HG02642 (cell line): ENCODE measurements at regions not wholly inside any gene's neighbourhood (a gene's known extent, or its start where the extent isn't known, plus 50 kb on each side); places are given as distances from the start of the nearest gene placed in this dataset.

Experiments
- ATAC-seq: cut with Tn5 transposase; IDR thresholded peaks from one replicate; pipeline ENCODE4 v1.9.1; 2021; ENCODE audit warnings: mild to moderate bottlenecking; ENCODE audit not compliant: unreplicated experiment, poor library complexity

DNA sequence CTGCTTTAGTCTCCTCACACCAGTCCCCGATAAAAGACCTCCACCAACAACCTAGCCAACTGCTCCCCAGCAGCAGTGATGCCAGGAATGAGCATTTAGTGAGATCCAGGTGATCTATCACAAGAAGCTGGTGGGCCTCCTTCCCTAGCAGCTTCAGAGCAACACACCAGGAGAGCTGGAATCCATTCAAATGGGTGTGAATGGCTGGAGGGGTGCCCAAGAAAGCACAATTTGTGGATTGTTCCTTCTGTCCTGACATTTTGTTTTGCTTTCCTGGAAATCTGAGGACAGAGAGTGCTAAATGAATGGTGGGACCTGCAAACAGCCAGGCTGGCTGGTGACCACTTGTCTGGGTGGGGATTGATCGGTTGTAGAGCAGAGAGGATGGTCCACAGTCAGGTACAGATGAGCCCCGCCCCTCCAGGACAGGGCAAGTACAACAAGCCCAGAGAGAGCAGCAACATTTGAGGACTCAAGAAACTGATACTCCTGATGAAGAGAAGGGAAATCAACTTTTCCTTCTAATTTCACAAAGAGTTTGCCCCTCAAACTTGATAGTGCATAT, 316.8 kb downstream of the VPS13C start:
- no peak for ATAC-seq

DNA sequence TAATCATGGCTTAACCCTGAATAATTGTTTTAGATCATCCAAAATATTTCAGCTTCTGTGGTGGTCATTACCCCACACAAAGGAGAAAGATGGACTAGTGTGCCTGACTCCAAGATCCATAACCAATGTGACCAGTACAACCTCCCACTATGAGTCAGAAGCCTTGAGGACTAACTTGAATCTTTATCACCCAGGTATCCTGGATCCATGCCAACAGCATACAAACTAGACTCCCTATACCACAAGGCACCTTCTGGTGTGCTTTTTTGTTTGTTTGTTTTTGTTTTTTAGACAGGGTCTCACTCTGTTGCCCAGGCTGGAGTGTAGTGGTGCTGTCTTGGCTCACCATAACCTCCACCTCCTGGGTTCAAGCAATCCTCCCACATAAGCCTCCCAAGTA, 317.7 kb downstream of the VPS13C start:
- ATAC-seq = no peak

DNA sequence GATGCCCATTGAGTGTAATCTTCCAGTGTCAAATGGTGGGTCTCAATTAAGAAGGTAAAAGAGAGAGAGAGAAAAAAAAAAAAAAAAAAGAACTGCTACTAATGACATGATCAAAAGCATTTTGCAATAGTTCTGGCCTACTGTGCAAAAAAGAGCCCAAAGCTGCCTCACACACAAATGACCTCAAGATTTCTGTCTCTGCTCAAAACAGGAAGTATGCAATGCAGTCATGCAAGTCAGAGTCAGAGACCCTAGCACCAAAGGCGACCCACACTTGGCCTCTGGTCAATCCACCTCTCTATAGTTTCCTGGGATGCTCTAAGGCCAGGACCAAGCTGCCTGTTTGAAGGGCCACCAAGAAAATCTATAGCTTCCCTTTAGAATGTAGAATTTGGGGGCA, 323.5 kb downstream of the VPS13C start:
- no peak for ATAC-seq

DNA sequence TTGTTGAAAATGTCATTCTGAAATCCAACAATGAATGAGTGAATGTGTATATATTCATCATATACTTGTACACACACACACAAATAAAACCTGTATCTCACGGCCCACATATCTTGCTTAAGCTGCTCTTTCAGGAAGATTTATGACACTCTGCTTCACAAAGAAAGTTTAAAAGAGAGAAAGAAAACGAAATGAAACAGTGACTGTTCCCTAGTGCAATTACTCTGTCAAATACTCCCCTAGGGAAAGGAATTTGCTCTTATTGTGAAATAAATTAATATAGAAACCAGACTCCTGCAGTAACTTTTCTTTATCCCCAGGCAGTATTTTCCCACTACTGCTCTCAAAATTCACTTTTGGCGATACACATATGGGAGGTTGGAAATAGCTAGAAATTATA, 329.1 kb downstream of the VPS13C start:
- no peak for ATAC-seq

DNA sequence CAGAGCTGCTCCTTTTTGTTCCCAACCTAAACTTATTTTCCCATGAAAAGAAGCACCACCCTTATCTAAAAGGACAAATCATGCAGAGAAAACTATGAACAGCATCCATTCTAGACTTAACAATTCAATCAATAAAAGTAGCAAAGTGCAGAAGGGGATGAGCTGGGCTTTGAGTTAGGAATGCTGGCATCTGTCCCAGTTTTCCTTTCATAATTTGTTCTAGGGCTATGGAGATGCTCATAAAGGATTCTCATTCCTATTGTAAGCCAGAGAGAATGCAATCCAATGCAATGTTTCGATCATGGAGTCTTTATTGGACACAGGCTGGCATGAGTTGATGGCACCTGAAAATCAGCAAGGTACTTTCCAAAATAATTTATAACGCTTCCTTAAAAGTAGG, 330.6 kb downstream of the VPS13C start:
- no peak for ATAC-seq

DNA sequence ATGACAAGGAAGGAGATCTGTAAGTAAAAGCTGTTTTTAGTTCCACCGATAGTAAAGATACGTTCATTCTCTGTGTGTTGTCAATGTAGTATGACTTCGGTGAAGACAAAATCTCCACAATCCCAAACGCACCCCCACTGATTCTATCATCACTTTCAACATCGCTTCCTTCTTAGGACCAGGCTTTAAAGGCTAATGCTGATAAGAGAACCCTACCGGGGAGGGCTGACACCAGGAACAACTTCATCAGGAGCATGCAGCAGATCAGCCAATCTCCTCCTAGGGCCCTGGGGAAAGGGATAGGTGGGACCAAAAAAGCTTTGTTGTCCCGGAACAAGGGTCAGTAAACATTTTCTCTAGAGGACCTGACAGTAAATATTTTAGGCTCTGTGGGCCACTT, 334.1 kb downstream of the VPS13C start:
- ATAC-seq = no peak

DNA sequence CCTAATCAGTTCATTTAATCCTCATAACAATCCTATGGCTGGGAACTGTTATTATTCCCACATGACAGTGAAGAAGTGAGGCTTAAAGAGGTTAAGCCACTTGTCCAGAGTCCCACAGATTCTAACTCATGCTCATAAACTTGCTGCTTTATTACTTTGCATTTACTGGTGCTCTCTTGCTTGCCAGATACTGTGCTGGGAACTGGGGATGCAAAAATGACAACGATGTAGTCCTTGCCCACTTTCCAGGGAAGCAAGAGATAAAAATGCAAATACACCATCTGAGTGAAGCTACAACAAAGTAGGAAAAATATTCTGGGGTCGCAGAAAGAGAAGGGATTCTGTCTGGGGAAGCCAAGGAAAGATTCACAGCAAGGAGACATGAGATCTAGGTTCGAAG, 335.0 kb downstream of the VPS13C start:
- ATAC-seq = no peak

DNA sequence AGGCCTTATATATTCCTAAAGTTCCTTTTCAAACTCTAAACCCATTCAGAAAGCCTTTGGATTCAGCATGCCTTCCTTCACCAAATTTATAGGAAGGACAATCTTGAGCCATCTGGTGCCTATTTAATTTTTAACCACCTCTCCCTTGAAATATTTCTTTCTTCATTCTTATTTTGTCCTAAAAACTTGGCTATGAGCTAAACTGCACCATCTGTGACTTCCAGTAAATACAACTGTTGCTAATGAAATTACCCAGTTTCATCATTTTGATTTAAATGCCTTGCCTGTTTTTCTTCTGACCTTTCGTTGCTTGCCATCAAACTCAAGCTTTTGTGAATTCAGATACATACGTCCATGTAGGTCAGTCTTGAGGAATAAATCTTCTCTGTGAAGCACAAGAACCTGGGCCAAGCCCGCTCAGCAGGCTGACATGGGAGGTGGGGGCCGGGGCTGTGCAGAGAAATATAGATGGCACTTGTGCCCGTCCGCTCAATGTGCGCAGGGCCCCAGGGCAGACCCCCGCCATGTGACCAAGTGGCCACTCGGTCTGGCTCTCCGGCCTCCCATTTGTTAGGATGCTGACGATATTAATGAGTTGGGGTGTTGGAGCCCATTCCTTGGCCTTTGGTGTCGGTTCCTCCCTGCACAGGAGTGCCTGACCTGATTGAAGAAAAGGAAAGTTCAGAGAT, 335.9 kb downstream of the VPS13C start:
- no peak for ATAC-seq

DNA sequence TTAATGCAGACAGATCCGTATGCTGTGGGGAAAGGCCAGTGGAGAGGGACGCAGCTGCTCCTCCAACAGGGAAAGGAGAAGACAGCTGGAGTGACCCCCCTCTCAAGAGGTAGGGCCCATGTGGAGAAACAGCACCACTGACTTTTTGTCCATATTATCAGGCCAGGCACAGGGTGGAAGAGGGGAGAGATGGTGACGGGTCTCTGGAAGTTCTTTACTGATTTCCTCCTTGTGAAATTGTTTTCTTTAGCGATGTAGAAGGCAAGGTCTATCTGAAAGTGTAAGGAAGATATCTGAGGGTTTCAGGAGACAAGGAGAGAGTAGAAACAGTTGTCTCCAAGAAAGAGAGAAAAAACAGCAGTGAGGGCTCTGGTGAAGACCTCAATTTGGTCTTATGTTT, 338.8 kb downstream of the VPS13C start:
- no peak for ATAC-seq

DNA sequence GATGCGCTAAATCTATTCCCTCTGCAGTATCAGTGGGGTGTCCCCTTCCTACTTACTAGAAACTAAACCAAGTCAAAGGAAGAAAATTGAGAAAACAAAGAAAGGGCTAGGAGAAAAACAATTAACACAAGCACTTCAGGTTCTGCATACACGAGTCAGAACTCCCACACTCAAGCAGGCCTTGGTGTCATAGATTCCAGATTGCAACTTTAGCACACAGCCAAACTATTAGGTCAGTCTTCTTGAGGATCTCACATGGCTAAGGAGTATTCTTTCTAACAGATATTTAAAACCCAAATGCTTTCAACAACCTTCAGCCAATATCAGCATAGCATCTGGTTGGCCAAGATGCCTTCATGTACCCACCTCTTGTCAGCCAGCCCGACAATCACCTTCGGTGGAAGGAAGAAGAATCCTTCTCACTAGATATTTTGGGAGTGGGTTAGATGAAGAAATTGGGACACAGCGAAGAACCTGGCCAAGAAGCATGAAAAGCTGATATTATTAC, 340.0 kb downstream of the VPS13C start:
- ATAC-seq = no peak

DNA sequence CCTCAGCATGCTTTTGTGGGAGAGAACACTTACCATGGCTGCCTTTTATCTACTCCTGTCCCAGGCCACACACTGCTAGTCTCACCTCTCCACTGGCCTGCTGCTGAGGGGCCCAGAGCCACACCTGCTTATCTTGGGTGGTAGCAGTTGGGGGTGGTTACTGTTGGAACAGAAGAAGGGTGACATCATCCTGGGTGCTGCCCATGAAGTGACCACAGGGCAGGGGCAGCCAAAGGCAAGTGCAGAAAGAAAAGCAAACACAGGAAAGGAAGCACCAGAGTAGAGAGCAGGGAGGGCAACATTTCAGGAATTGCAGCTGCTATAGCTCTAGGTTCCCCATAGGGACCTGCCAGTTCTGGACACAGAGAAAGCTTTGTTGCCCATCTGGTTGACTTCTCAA, 345.2 kb downstream of the VPS13C start:
- no peak for ATAC-seq

DNA sequence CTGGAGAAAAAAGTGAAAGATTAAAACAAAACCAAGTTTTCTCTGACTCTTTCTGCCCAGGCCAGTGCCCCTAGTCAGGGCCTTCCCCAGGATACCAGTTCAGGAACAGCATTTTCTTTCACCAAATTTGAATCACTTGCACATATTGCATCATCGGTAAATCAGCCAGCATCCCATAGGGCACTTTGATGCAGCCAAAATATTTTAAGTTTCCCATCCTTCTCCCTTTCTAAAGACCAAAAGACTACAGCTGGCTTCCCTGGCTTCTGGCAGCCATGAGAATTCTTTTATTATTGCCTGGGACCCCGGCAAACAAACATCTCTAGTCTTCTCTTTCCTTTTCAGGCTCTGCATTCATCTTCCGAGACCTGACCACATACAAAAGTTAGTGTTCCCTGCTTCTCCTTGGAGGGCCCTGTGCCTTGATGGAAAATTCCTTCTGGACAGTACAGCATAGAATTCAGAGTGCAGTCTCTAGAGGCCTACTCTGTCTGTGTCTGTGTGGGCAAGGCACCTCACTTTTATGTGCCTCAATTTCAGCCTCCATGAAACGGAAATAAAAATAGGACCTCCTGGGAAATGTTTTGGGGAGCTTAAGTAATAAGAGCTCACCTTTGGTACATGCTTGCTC, 348.0 kb downstream of the VPS13C start:
- ATAC-seq = no peak

DNA sequence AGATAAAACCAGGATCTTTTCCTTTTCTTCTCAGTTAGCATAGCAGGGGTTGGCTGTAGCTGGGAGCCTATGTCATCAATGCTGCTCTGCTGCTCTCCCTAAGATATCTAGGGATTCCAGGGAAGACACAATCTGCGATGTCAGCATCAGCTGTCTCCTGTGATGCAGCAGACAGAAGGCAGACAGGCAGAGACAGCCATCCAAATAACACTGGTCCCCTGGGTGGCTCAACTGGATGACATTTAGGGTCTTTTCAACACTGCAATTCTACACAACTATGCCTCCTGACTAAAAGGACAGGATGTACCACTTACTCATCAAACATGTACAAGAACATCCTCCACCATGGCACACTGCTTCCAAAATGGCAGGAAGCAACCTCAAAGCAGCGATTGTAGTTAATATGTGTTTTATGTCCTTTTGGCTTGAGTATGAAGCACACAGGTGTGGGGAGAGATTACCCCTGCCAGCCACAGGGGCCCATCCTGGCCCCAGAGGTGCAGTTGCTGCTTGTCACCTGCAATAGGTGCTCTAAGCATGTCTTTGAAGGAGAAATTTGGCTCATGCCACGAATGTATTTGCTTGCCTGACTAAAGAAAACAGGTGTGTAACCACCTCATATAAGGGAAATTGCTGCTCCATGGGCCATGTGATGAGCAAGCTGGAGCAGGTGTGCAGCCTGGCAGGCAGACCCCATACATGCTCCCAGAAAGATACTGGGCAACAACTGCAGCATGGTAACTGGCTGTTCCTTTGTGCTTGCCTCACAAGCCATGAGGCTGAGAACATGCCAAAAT, 357.8 kb downstream of the VPS13C start:
- ATAC-seq = no peak

DNA sequence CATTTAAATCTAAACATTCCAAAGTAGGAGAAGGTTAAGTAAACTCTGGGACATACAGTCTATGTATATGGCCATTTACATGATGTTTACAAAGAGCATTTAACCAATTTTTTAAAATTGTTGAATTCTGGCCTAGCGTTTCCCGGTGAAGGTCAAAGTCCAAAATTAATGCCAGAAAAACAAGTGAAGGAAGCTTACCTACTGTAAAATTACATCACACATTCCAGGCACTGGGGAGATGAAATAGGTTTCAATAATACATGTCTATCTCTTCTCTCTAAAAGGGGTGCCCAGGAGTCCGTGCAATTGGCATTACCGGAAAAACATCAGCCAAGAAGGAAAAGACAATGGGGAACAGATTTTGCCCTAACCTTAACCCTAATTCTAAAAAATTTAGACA, 358.8 kb downstream of the VPS13C start:
- ATAC-seq = no peak

DNA sequence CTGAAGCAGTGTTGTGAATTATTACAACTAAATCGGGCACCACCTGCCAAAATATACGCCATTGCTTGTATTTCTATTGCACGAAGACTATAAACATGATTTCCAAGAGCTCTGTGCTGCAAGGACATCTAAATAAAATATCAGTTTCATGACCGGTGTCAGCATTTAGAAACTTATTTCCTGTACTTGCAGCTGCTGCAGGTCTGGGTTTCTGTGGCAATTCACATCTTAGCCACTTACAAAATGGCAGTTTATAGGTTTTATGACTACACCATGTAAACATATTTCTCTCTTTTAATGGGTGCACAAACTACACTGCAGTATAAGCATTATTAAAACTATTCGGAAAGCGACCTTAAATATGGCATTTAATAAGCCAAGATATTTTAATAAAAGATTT, 359.4 kb downstream of the VPS13C start:
- ATAC-seq = no peak

DNA sequence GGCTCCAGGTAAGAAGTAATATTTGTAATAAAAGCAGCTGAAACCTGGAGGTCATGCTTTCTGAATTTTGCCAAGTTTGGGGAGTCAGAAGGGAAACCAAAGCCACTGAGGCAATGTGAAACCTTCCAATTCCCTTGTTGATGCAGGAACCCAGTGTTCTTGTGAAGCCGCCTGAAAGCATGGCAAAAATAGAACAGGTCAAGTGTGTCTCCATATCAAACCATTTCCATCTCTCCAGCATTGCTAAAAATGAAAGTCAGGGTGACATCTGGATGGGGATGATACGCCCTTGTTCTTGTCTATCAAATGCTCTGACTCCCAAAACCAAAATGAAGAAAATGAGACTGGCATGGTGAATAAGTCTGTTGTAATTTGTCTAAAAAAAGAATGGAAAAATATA, 362.5 kb downstream of the VPS13C start:
- no peak for ATAC-seq

DNA sequence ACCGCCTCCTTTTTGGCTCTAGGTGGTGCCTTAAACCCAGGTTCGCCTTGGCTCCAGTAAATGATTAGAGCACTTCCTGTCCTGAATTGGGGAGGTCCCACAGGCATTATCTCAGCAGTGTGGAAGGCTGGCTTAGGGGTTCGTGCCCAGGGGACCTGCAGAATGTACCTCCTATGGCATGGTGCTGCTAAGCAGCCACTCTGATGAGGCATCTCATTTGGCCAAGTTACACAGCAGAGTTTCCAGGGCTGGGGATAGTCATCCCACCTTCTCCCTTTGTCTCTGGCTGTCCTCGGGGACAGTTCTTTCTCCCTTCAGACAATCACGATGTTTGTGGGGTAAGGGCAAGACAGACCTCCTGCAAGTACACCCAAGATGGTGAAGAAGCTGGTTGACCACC, 371.2 kb downstream of the VPS13C start:
- no peak for ATAC-seq

DNA sequence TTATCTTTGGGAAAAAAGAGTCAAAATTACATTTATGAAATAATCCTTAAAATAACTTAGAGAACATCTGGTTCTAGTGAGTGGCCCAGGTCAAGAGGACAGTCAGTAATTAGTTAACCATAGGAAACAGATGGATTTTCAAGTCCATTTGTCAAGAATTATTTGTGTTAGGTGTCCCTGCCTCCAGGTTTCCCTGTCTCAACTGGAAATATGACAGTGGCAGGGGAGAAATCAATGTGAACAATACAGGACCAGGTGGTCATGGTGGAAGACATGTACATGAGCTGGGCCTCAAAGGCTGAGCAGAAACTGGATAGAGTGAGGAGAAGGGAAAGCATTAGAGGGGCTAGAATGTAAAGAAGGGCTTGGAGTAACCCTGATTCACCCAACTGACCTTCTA, 372.6 kb downstream of the VPS13C start:
- ATAC-seq = no peak

DNA sequence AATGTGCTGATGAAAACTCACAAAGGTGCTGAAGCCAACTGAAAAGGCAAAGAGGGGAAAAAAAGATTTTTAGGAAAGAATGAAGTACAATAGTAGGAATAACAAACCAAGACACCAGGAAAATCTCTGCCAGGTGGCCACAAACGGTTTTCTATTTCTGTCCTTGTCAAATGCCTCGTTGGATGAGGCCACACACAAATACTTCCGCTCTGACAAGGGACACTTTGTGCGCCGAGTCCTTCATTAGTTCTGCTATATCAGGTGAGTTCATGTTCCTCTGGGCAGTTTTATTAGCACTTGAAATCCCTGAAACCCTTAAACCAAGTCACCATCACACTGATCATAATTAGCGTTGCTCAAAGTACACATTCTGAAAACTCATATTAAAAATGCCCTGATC, 373.1 kb downstream of the VPS13C start:
- ATAC-seq = no peak

DNA sequence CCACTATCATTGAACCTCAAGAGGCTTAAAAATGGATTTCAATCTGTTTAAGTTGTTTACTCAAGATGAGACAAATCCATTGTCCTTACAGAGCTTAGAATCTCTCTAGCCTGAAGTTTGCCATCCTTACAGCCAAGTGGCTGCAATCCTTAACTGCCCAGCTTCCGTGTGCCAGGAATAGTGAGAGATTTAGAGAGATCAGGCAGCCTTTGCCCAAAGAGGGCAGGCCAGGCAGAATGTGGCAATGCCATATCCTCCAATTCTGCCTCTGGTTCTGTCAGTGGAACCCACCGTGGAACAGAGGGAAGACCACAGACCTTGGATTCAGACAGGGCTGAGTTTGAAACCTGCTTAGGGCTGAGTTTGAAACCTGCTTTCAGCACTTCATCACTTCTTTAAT, 374.3 kb downstream of the VPS13C start:
- ATAC-seq = no peak

DNA sequence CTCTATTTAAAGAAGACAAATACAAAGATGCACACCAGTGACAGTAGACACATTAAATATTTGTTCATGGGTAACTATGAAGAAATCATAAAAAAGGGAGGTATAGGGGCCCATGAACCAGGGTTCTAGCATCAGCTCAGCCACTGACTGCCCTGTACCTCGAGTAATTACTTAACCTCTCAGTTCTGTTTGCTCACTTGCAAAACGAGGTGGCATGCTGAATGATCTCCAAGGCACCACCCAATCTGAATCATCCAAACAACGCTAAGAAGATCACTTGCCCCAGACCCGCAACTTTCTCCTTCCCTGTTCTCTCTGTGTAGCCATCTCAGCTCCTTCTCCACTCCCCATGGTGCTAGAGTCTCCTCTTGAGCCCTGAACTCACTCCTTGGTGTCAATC, 374.7 kb downstream of the VPS13C start:
- ATAC-seq = no peak
